Suppressor macrophage treated with lipopolysaccharide for 1 hour (primary cell): ENCODE measurements at regions not wholly inside any gene's neighbourhood (a gene's known extent, or its start where the extent isn't known, plus 50 kb on each side); places are given as distances from the start of the nearest gene placed in this dataset.

ENCODE experiments used
- DNase-seq, 3 donors: peaks; one replicate each; pipeline ENCODE4 v3.0.0-alpha.2; 2020 to 2022

- DNase-seq = no peak
These were observed 52.7 kb upstream of the ALK start for GRCh38 chr2:29974086-29974485.

- DNase-seq = no peak
These were observed 55.9 kb upstream of the ALK start for GRCh38 chr2:29977284-29977683.

- DNase-seq = no peak
These were observed 60.0 kb upstream of the ALK start for GRCh38 chr2:29981402-29981801.

- DNase-seq = no peak
These were observed 61.9 kb upstream of the ALK start for GRCh38 chr2:29983308-29983707.

GRCh38 chr2:29987146-29987545, 65.8 kb upstream of the ALK start:
- no peak for DNase-seq

GRCh38 chr2:29990129-29990528, 68.7 kb upstream of the ALK start:
- DNase-seq = no peak

GRCh38 chr2:29991086-29991485, 69.7 kb upstream of the ALK start:
- no peak for DNase-seq

- DNase-seq = no peak
These were observed 73.9 kb upstream of the ALK start for GRCh38 chr2:29995241-29995640.

- DNase-seq = no peak
These were observed 81.7 kb upstream of the ALK start for GRCh38 chr2:30003128-30003527.

- peak in 1 of 3 donors; percentile 8 for DNase-seq
These were observed 101.2 kb upstream of the ALK start for GRCh38 chr2:30022444-30023071.

- DNase-seq = no peak
These were observed 102.9 kb upstream of the ALK start for GRCh38 chr2:30024281-30024680.

- DNase-seq = peak; percentile 20 to 49 (median 22)
These were observed 105.0 kb upstream of the ALK start for GRCh38 chr2:30026091-30027055.

- no peak for DNase-seq
These were observed 108.4 kb upstream of the ALK start for GRCh38 chr2:30029804-30030203.

GRCh38 chr2:30030361-30030760, 109.0 kb upstream of the ALK start:
- no peak for DNase-seq

GRCh38 chr2:30031184-30031583, 109.8 kb upstream of the ALK start:
- no peak for DNase-seq

- no peak for DNase-seq
These were observed 112.6 kb upstream of the YPEL5 start for GRCh38 chr2:30034052-30034775.

- no peak for DNase-seq
These were observed 109.8 kb upstream of the YPEL5 start for GRCh38 chr2:30037016-30037415.

- no peak for DNase-seq
These were observed 108.4 kb upstream of the YPEL5 start for GRCh38 chr2:30038419-30038818.

GRCh38 chr2:30039101-30039500, 107.7 kb upstream of the YPEL5 start:
- DNase-seq = no peak

- DNase-seq = no peak
These were observed 106.7 kb upstream of the YPEL5 start for GRCh38 chr2:30040147-30040546.

- no peak for DNase-seq
These were observed 104.9 kb upstream of the YPEL5 start for GRCh38 chr2:30041884-30042283.

GRCh38 chr2:30046396-30046795, 100.4 kb upstream of the YPEL5 start:
- DNase-seq = no peak

- DNase-seq = no peak
These were observed 99.8 kb upstream of the YPEL5 start for GRCh38 chr2:30046979-30047378.
